Activated T-helper 9 cell treated with anti-CD3 and anti-CD28 coated beads, Interleukin-2, amount 50 U/mL, for 16 hours (primary cell): ENCODE measurements at regions not wholly inside any gene's neighbourhood (a gene's known extent, or its start where the extent isn't known, plus 50 kb on each side); places are given as distances from the start of the nearest gene placed in this dataset.
A peak's percentile ranks its signal among the peaks of the same experiment; 100 is the strongest.
"Not testable (repeated sequence)": the region's sequence is repeated elsewhere in the genome, so short reads cannot be mapped to it uniquely, and the experiment has no call there.

Experiments used
- DNase-seq: peaks from one replicate; pipeline ENCODE4 v3.0.0-alpha.2; 2020; ENCODE audit warnings: low read depth

GRCh38 chr19:30817197-30817596 lies 445.0 kb downstream of the ZNF536 start:
- no peak for DNase-seq

DNA sequence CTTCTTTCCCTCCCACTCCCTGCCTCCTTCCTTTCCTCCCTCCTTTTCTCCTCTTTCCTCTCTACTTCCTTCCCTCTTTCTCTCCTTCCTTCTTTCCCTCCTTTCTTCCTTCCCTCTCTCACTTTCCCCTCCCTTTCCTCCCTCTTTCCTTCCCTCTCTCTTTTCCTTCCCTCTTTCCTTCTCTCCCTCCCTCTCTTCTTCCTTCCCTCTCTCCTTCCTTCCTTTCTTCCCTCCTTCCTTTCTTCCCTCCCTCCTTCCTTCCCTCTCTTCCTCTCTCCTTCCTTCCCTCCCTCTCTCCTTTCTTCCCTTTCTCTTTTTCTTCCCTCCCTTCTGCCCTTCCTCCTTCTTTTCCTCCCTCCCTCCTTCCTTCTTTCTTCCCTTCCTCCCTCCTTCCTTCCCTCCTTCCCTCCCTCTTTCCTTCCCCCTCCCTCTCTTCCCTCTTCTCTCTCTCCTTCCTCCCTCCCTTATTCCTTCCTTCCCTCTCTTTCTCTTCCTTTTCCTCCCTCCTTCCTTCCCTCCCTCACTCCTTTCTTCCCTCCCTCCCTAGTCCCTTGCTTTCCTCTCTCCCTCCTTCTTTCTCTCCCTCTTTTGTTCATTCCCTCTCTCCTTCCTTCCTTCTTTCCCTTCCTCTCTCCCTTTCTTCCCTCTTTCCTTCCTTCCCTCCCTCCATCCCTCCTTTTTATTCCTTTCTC lies 443.9 kb downstream of the ZNF536 start:
- DNase-seq, result no peak

GRCh38 chr19:30812099-30812678 lies 440.0 kb downstream of the ZNF536 start:
- DNase-seq, result no peak

- DNase-seq, result no peak
These were observed 439.4 kb downstream of the ZNF536 start for GRCh38 chr19:30811397-30812098.

- DNase-seq, result no peak
These were observed 438.5 kb downstream of the ZNF536 start for GRCh38 chr19:30810726-30811125.

DNA sequence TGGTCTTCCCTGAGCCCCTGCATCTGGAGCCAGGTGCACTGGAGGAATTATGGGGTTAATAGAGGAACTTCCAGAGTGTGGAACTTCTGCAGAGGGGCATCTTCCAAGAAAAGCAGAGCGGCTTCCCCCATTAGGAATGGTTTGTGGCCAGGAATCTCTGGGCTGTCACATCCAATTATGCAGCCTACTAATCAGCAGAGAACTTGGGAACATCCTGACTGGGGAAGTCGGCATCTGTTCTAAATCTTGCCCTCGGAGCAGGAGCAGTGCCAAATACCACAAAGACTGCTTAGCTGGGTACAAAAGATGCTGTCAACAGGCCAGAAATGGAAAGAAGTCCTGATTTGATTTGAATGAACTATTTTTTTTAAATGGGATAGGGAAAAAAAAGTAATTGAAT lies 435.1 kb downstream of the ZNF536 start:
- no peak for DNase-seq

GRCh38 chr19:30806311-30806710 lies 434.1 kb downstream of the ZNF536 start:
- DNase-seq, result no peak

- DNase-seq, result no peak
These were observed 432.6 kb downstream of the ZNF536 start for GRCh38 chr19:30804751-30805150.

GRCh38 chr19:30804333-30804732 lies 432.1 kb downstream of the ZNF536 start:
- DNase-seq, result not testable (repeated sequence)

GRCh38 chr19:30802424-30803013 lies 430.3 kb downstream of the ZNF536 start:
- no peak for DNase-seq

DNA sequence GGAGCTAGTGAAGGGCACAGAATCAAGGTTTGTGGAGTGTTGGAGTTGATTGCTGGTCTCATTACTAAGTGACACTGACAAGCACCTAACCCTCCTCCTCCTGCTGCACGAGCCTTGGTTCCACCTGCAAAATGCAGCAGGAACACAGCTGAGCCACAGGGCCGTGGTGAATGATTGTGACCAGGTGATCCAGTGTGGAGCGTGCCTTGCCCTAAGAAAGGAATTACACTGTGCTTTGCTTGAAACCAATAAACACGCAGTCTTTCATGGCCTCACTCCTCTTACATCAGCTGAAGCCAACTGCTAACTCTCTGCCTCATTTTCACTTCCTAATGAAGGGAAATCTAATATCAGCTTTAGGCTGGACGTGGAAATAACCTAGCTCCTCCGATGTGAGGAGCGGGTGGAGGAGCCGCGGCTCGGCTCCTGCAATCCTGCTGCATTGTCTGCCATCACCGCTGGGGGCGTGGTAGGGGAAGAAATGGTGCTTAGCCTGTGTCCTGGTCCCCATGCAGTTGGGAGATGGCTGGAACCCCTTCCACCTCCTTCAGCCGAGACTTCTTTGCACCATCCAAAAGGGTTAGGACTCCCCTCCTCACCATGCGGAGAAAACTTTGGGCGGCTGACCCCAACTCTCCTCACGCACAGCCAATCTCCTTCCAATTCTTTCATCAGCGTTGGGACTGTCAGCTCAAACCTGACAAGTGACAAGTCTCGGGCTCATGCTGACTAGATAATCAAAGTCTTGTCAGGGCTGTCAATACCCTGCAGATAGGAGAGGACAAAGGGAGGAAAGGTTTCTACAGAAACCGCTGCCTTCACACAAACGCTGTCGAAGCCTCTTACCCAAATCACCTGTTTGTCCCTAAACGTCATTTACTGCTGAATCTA lies 427.9 kb downstream of the ZNF536 start:
- peak; percentile 2 for DNase-seq

DNA sequence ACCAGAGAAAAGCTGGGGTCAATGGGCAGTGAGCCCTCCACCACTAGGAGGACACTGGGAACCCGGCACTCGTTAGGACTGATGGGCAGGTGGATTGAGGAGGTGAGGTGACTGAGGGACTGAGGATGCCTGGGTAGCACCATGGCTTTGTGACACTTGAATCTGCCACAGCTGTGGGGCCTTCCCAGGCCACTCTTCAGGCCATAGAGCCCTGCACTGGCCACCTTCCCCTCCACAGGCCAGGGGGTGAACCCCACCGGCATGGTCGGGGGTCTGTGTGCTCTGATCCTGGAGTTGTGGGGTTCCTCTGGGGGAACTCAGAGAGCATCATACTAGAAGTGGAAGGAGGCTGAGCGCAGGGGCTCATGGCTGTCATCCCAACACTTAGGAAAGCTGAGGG lies 423.5 kb downstream of the ZNF536 start:
- DNase-seq, result no peak

- DNase-seq, result no peak
These were observed 420.6 kb downstream of the ZNF536 start for GRCh38 chr19:30792561-30793505.

DNA sequence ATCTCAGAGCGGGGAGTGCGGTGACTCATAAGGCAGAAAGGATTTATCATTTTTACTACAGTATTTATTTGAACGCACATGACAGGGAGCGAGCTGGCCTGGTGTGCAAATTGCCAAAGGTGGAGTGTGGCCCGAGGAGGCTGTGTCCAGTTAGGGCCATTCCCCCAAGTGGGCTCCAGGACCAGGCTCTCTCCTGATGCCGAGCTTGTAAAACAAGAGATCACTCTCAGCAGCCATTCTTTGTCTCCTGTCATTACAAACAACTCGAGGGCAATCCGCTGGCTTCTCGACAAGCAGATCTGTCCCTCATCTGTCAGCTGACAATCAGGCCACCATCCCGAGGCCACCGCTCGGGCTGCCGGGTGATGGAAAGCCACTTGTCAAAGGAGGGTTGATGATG lies 418.9 kb downstream of the ZNF536 start:
- no peak for DNase-seq

GRCh38 chr19:30790056-30790680 lies 418.0 kb downstream of the ZNF536 start:
- no peak for DNase-seq

DNA sequence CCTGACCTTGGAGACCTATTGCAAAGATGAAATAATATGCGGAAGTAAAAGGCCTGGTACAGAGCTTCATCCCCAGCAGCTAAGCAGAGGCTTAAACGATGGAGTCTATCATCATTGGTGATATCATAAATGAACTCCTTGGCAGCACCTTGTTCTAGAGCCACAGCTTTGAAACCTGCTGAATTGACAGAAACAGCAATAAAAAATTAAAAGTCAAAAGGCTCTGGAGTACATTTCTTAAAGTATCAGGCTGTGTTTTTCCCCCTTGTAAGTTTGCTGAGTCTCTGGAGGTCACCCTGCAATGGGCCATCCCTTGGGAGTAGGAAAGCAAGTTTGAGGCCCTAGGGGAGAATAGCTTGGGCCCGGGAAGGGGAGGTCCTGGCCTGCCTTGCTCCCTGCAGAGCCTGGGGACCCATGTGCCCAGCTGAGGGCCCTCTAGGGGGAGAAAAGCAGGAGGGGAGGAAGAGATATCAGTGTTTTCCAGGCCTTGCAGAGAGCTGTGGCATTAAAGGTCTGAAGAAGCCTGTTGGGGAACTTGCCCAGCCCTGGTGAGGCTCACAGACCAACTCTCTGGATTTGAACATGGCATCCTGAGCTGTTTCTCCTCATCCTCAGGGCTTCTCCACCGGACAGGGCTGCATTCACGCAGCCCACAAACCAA lies 416.1 kb downstream of the ZNF536 start:
- DNase-seq, result no peak

DNA sequence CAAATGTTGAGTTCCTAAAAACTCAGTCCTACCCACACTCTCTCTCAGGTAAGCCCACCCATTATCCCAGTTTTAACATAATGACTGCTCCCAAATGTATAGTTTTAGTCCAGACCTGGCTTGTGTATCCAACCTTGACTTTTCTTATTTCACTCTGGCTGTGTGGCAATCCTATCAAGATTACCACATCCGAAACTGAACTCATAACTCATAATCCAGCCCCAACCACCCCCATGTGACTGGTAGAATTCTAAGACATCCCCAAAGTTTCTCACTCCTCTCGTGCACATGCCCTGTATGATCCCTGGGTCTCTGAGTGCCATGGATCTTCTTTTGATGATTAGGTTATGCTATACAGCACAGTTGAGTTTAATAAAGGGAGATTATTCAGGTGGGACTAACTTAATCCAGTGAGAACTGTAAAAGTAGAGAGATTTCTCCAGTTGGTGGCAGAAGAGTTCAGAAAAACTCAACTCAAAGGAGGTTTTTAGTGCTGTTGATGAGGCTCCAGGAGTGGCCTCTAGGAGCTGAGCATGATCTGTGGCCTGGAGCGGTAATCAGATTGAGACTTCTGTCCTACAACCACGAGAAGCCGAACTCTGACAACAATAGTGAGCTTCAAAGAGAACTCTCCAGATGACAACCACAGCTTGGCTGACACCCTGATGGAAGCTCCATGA lies 413.4 kb downstream of the ZNF536 start:
- no peak for DNase-seq

GRCh38 chr19:30784850-30785457 lies 412.8 kb downstream of the ZNF536 start:
- DNase-seq, result peak; percentile 31

DNA sequence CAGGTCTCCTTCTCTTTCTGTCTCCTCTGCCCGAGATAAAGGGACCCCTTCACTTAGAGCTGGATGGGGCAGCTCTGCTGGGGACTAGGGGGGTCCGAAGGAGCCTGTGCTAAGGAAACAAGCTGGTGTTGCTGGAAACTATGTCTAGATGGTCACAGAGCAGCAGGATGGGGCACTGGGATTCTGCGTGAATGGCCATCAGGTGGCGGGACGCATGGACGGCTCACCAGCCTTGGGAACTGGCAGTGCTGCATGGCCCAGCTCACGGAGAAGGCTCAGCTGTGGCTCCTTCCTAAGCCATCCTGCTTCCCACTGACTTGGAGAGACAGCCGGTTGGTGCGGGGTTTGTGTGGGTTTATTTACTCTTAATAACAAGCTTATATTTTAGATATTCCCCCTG lies 411.8 kb downstream of the ZNF536 start:
- no peak for DNase-seq
